ENCODE measurements at regions not wholly inside any gene's neighbourhood (a gene's known extent, or its start where the extent isn't known, plus 50 kb on each side); places are given as distances from the start of the nearest gene placed in this dataset.

DNA sequence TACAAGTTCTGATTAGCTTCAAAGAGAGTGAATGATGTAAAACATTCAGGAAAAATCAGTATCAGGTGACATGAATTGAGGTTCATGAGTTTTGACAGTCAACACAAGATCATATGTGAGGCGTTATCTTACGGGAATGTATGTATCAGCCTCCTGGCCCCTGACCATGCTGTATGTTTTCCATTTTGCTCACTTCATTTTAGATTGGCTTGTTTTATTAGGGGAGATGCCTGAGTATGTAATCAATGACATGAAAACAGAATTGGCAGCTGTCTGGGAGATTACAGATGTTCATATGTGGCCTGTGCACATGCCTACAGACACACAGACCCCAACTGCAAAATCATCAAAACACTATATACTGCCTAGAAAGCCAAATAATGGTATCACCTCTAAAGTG lies 168.5 kb upstream of the RND3 start:
- TF ChIP-seq, protein P1, sequence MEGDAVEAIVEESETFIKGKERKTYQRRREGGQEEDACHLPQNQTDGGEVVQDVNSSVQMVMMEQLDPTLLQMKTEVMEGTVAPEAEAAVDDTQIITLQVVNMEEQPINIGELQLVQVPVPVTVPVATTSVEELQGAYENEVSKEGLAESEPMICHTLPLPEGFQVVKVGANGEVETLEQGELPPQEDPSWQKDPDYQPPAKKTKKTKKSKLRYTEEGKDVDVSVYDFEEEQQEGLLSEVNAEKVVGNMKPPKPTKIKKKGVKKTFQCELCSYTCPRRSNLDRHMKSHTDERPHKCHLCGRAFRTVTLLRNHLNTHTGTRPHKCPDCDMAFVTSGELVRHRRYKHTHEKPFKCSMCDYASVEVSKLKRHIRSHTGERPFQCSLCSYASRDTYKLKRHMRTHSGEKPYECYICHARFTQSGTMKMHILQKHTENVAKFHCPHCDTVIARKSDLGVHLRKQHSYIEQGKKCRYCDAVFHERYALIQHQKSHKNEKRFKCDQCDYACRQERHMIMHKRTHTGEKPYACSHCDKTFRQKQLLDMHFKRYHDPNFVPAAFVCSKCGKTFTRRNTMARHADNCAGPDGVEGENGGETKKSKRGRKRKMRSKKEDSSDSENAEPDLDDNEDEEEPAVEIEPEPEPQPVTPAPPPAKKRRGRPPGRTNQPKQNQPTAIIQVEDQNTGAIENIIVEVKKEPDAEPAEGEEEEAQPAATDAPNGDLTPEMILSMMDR (IDR thresholded peaks at IDR 0.05; ENCODE audit: low read depth, low read length, poor library complexity, severe bottlenecking), result no peak
- TF ChIP-seq EZH2phosphoT487 (IDR thresholded peaks at IDR 0.05; ENCODE audit: borderline replicate concordance, low read length), result no peak

Data from DOHH2 (cell line).